Activated T-helper 17 cell treated with anti-CD3 and anti-CD28 coated beads, Interleukin-2, amount 50 U/mL, for 72 hours (primary cell): ENCODE measurements at regions not wholly inside any gene's neighbourhood (a gene's known extent, or its start where the extent isn't known, plus 50 kb on each side); places are given as distances from the start of the nearest gene placed in this dataset.

Experiments used
- ATAC-seq: fragments of 150-1000 bp; cut with Tn5 transposase; replicated peaks from 2 replicates; pipeline ENCODE4 v1.10.0; 2021; ENCODE audit warnings: mild to moderate bottlenecking, moderate library complexity
- H3K27ac Mint-ChIP-seq: one replicate; pipeline ENCODE4 v1.8.0; 2022; ENCODE audit warnings: mixed read lengths
- H3K27me3 Mint-ChIP-seq: one replicate; pipeline ENCODE4 v1.8.0; 2022; ENCODE audit warnings: mixed read lengths
- H3K36me3 Mint-ChIP-seq: one replicate; pipeline ENCODE4 v1.8.0; 2022; ENCODE audit warnings: low read depth, mild to moderate bottlenecking, mixed read lengths
- H3K4me1 Mint-ChIP-seq: one replicate; pipeline ENCODE4 v1.8.0; 2022; ENCODE audit warnings: mixed read lengths
- H3K4me3 Mint-ChIP-seq: one replicate; pipeline ENCODE4 v1.8.0; 2022; ENCODE audit warnings: mild to moderate bottlenecking, mixed read lengths
- H3K9me3 Mint-ChIP-seq: one replicate; pipeline ENCODE4 v1.8.0; 2022; ENCODE audit warnings: mixed read lengths

DNA sequence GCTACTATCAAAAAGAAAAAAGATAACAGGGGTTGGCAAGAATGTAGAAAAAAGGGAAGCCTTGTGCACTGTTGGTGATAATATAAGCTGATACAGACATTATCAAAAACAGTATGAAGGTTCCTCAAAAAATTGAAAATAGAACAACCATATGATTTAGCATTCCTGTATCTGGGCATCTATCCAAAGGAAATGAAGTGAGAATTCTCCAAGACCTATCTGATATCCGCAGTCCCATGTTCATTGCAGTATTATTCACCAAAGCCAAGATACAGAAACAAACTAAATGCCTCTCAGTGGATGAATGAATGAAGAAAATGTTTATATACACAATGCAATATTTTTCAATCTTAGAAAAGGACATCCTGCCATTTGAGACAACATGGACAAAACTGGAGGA is 1943.3 kb downstream of the MAT2B start:
- no peak overlapping the region for H3K27ac Mint-ChIP-seq
- no peak overlapping the region for H3K4me3 Mint-ChIP-seq
- no peaks in the 10 kb centered on the region for H3K27me3 Mint-ChIP-seq
- peaks cover 21% of the 10 kb centered on the region for H3K9me3 Mint-ChIP-seq
- ATAC-seq: no peak
- H3K36me3 Mint-ChIP-seq: no peaks in the 10 kb centered on the region
- no peaks in the 10 kb centered on the region for H3K4me1 Mint-ChIP-seq

DNA sequence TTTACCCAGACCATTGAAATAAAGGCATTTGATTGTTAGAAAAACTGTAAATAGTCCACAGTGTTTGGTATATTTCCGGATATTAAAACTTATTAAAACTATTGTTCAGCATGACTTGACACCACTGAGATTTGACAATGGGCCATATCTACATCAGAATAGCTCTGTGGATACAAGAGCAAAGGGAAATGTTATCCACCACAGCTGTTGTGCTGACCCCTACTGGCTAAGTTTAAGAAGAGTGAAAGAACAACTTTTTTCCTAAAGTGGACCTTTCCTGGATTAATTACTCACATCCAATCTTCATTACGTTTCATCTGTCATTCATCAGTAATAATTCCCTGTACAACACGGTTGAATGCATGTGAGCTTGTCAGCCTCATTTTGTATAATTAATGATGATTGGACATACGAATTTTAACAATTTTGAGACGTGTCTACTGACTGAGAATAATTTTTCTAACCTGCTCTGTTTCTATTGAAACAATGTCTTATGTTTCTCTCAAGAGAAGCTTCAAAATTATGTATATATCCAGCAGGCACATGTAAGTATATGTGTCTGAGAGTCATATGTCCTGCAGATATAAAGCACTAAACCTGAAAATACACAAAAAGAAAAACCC is 1952.6 kb downstream of the MAT2B start:
- Mint-ChIP-seq H3K27me3 (no peaks in the 10 kb centered on the region), H3K4me1 (no peaks in the 10 kb centered on the region), H3K9me3 (peaks cover 4% of the 10 kb centered on the region), H3K27ac (no peak overlapping the region), H3K4me3 (no peak overlapping the region), H3K36me3 (no peaks in the 10 kb centered on the region)
- ATAC-seq: no peak

DNA sequence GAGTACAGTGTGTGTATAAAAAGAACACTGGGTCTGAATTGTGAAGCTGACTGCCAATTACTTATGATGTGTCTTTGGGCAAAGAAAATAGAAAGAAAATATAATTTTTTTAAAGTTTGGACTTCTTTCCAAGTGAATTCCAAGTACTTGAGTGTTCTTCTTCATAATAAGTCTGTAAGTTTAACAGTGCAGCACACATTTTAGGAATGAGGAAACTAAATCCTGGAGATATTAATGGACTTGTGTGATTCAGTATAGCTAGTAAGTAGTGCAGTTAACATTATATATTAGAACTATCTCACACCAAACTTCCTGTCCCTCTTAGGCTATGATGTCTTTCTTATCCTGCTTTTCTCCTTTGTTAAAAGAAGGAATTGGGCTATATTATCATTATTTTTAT is 1953.8 kb downstream of the MAT2B start:
- ATAC-seq: no peak
- Mint-ChIP-seq H3K36me3 (no peaks in the 10 kb centered on the region), H3K27ac (no peak overlapping the region), H3K4me3 (no peak overlapping the region), H3K27me3 (no peaks in the 10 kb centered on the region), H3K4me1 (no peaks in the 10 kb centered on the region), H3K9me3 (peaks cover 8% of the 10 kb centered on the region)

DNA sequence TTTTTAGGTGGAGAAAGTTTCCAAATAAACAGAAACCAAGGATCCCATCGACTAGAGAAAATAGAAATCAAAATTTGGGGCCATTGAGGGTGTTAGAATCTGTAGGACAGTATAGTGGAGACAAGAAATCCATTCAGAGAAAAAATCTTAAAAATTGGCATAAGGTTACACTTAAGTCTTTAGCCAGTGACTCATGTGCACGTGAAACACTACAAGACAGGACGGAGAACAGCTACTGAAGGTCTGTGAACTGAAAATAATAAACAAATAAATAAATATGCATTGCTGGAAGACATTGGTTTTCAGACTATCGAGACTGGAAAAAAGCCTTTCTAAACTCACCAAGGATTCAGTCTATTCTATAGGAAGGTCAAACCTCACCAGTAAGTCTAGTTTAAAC is 1955.5 kb downstream of the MAT2B start:
- no peaks in the 10 kb centered on the region for H3K27me3 Mint-ChIP-seq
- H3K36me3 Mint-ChIP-seq: no peaks in the 10 kb centered on the region
- H3K27ac Mint-ChIP-seq: no peak overlapping the region
- no peaks in the 10 kb centered on the region for H3K4me1 Mint-ChIP-seq
- H3K9me3 Mint-ChIP-seq: peaks cover 17% of the 10 kb centered on the region
- no peak for ATAC-seq
- no peak overlapping the region for H3K4me3 Mint-ChIP-seq

DNA sequence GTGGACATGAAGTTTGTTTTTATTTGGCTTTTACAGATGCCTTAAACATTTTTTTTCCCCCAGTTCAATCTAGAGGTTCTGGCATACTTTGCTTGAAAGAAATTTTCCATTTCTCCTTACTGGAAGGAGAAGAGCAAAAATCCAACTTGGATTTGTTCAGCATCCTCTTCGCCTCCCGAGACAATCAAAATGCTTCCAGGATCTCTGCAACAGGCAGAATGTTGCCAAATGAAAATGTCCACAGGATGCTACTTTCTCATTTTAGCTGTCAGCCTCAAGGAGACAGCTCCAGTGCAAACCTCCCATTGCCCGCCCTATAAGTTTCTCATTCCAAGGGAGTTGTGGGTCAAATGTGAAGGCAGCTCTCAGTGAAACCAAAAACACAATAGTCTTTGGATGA is 1972.1 kb downstream of the MAT2B start:
- Mint-ChIP-seq H3K4me3 (no peak overlapping the region), H3K9me3 (peaks cover 11% of the 10 kb centered on the region), H3K4me1 (no peaks in the 10 kb centered on the region)

DNA sequence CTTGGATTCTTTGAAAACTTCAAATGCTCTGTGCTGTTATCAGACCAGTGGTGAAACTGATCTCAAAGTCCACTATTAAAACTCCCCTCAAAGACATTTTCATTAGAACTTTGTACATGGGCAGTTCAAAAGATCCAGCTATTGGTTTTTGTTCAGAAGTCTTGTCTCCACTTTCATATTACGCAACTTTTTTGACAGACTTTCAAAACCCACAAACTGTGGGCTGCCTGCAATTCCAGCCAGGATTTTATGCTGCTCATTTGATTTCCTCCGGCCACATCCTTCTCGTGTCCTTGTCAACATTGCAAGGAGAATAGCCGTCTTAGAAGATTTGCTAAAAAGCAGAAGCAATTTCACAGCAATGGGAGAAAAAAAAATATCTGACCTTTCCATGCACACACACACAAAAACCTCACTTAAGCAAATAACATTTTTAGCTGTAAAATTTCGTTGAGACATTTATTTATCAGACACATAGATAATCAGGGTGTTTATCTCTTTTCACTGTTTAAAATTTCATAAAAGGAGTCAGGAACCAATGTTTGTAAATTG is 1990.5 kb downstream of the MAT2B start:
- Mint-ChIP-seq H3K36me3 (no peaks in the 10 kb centered on the region), H3K9me3 (peaks cover 5% of the 10 kb centered on the region), H3K27ac (no peak overlapping the region), H3K4me3 (no peak overlapping the region), H3K4me1 (no peaks in the 10 kb centered on the region), H3K27me3 (no peaks in the 10 kb centered on the region)
- no peak for ATAC-seq

More for the DNA sequence above, 1972.1 kb downstream of the MAT2B start:
- H3K27ac Mint-ChIP-seq: no peak overlapping the region
- no peaks in the 10 kb centered on the region for H3K27me3 Mint-ChIP-seq
- H3K36me3 Mint-ChIP-seq: no peaks in the 10 kb centered on the region
- ATAC-seq: no peak

DNA sequence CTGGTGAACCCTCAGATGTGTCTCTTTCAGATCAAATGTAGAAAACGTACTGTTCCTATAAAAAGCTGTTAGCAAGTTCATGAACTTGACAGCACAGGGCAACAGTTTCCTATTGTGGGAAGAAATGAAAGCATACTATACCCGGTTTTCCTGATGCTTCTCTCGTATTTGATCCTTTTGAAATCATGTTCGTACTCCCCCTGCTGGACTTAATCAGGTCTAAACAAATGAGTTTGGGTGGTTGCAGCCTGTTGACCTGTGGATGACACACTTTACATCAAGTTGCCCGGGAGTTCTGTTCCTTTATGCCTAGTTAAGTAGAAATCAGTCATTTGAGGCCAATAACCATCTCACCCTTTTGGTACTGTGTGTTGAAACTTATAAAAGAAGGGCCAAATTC is 1992.3 kb downstream of the MAT2B start:
- Mint-ChIP-seq H3K27ac (no peak overlapping the region), H3K4me3 (no peak overlapping the region), H3K4me1 (no peaks in the 10 kb centered on the region), H3K9me3 (peaks cover 9% of the 10 kb centered on the region), H3K36me3 (no peaks in the 10 kb centered on the region), H3K27me3 (no peaks in the 10 kb centered on the region)
- no peak for ATAC-seq

DNA sequence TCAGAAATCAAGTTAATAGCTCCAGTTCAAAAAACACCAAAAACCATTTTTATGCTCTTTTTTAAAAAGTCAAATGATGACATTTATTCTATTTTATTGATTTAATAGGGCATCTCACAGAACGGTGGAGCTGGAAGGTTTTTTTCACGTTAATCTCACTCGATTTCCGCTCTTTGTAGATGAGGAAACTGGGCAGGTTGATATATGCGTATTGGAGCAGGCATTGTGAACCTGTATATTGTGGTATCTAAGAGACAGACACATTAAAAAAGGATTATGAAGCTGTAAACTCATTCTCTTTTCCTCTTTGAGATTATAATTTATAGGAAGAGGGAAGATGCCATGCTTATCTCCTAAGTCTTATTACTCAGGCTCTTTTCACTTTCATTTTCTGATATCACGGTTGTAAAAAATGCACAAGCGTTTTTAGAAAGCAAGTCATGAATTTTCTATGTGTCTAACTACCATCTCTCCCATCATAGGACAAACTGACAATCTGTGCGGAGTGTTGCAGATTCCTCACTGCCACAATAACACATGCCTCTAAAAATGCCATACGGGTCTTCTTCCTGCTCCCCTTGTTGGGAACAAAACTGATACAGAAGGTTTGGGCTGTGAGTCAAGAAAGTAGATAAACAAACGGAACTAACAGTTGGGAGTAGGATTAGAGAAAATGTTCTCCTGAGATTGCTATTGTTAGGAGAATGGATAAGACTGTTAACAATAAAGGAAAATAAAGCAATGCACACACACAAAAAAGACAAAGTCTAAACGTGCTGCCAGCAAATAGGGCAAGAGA is 1997.7 kb downstream of the MAT2B start:
- no peak for ATAC-seq
- Mint-ChIP-seq H3K36me3 (no peaks in the 10 kb centered on the region), H3K4me1 (no peaks in the 10 kb centered on the region), H3K27ac (no peak overlapping the region), H3K4me3 (no peak overlapping the region), H3K27me3 (no peaks in the 10 kb centered on the region), H3K9me3 (peaks cover 4% of the 10 kb centered on the region)

DNA sequence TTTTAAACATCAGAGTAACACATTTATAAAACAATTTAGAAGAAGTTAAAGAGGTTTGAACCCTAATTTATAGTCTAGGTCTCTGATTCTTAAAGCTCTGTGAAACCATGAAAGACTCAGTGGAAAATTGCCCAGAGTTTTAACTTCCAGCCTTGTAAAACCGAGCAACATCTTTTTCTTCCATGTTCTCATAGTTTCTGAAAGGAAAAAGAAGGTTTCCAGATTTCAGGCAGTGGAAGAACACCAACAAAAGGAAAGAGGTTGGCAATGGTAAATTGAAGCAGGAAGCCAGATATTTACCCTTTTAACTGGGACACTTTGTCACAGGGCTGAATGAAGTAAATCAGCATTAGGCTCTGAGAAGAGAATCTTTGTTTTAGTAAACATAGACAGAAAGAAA is 1999.3 kb downstream of the MAT2B start:
- no peak overlapping the region for H3K4me3 Mint-ChIP-seq
- H3K27me3 Mint-ChIP-seq: no peaks in the 10 kb centered on the region
- peaks cover 4% of the 10 kb centered on the region for H3K9me3 Mint-ChIP-seq
- no peak for ATAC-seq
- no peaks in the 10 kb centered on the region for H3K36me3 Mint-ChIP-seq
- no peaks in the 10 kb centered on the region for H3K4me1 Mint-ChIP-seq
- no peak overlapping the region for H3K27ac Mint-ChIP-seq

DNA sequence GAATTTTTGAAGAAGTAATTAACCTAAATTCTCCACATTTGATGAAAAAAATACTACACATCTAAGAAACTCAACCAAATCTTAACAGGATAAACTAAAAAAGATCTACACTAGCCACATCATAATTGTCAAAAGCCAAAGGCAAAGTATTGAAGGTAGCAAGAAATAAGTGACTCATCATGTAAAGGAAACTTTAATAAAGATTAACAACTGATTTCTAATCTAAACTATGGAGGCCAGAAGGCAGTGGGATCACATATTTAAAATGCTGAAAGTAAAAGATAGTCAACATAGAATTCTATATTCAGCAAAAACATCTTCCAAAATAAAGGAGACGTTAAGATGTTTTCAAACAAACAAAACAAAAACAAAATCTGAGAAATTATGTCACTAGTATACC is 2002.9 kb downstream of the MAT2B start:
- no peak overlapping the region for H3K27ac Mint-ChIP-seq
- no peaks in the 10 kb centered on the region for H3K9me3 Mint-ChIP-seq
- no peaks in the 10 kb centered on the region for H3K36me3 Mint-ChIP-seq
- no peaks in the 10 kb centered on the region for H3K4me1 Mint-ChIP-seq
- no peak for ATAC-seq
- H3K4me3 Mint-ChIP-seq: no peak overlapping the region
- no peaks in the 10 kb centered on the region for H3K27me3 Mint-ChIP-seq

DNA sequence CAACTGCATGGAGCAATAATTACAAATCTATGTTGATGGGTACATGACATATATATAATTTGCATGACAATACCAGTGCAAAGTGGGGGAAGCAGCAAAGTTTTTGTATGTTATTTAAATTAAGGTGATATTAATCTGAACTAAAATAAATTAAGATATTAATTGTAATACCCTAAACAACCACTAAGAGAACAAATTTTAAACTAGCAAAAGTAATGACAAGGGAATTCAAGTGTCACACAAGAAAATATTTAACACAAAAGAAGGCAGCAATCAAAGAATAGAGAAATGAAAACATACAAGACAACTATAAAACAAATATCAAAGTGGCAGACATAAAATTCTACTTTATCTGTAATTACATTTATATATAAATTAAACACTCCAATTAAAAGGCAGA is 2003.4 kb downstream of the MAT2B start:
- Mint-ChIP-seq H3K4me1 (no peaks in the 10 kb centered on the region), H3K27me3 (no peaks in the 10 kb centered on the region)
- ATAC-seq: no peak

DNA sequence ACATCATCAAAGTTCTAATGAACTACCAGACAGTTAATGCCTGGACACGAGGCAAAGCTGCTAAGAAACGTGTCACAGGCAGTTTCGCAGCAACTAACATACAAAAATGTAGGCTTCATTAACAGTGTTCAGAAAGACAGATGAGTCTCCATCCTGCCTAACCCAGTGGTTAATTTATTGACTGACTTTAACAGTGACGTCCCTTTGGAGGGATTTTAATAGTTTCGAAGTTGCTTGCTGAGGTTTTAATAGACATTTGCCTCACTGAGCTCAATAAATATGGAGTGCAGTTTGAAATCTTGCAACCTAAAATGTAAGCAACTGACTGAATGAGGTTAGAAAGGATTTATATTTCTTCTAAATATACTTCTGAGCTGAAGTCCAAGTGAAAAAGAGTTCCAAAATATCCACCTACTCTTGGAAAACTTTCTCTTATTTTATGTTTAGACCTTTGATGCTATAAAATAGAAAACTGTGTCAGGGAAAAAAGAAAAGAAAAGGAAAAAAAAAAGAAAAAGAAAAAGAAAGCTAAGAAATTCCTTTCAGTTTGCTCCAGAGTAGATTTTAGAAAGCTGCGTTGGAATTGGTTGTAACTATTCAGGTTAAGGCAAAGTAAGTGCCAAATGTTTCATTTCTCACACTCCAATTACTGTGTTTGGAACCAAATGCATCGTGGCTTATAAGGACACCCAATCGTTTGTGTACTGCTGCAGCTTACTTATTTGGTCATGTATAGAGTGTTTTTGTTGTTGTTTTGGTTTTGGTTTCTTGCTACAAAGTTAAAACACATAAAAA is 2016.6 kb downstream of the MAT2B start:
- Mint-ChIP-seq H3K9me3 (peaks cover 10% of the 10 kb centered on the region), H3K4me1 (no peaks in the 10 kb centered on the region), H3K4me3 (no peak overlapping the region), H3K27me3 (no peaks in the 10 kb centered on the region), H3K36me3 (no peaks in the 10 kb centered on the region), H3K27ac (no peak overlapping the region)
- ATAC-seq: no peak

More for the DNA sequence above, 2003.4 kb downstream of the MAT2B start:
- Mint-ChIP-seq H3K4me3 (no peak overlapping the region), H3K36me3 (no peaks in the 10 kb centered on the region), H3K9me3 (no peaks in the 10 kb centered on the region), H3K27ac (no peak overlapping the region)

DNA sequence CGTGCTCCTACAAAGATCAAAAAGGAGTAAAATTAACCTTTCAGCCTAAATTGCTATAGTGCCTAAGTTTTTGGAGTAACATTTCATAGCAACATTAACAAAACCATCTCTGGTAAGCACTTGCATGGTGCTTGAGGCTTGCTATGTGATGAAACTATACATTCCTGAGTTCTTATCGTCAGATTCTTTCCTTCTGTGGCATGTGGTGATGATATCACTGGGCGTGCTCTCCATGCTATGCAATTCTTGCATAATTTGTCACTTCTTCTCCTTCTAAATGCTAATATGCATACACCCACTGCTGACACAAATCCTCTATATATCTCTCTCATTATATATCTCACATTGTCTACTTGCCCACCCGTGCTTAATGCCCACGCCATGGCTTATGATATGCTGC is 2019.9 kb downstream of the MAT2B start:
- Mint-ChIP-seq H3K36me3 (no peaks in the 10 kb centered on the region), H3K9me3 (peaks cover 20% of the 10 kb centered on the region), H3K4me3 (no peak overlapping the region), H3K4me1 (no peaks in the 10 kb centered on the region), H3K27me3 (no peaks in the 10 kb centered on the region), H3K27ac (no peak overlapping the region)
- no peak for ATAC-seq

DNA sequence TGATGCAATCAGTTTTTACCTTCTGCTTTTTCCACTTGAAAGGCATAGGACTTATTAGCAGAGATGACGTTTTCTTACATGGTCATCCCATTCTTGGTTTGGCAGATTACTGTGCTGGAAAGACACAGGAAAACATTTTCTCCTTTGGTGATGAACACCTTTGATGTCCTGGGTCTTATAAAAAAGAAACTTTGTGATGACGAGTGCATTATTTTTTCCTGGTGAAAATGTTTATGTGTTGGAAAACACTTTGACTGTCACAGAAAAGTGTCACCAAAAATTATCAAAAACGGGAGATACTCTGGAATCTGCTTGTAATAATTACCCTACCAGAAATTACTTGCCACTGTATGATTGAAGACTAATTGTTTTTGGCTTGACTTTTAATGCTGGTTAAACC is 2020.9 kb downstream of the MAT2B start:
- no peak for ATAC-seq
- no peaks in the 10 kb centered on the region for H3K4me1 Mint-ChIP-seq
- H3K9me3 Mint-ChIP-seq: peaks cover 20% of the 10 kb centered on the region
- H3K4me3 Mint-ChIP-seq: no peak overlapping the region
- H3K36me3 Mint-ChIP-seq: no peaks in the 10 kb centered on the region
- no peak overlapping the region for H3K27ac Mint-ChIP-seq
- H3K27me3 Mint-ChIP-seq: no peaks in the 10 kb centered on the region

DNA sequence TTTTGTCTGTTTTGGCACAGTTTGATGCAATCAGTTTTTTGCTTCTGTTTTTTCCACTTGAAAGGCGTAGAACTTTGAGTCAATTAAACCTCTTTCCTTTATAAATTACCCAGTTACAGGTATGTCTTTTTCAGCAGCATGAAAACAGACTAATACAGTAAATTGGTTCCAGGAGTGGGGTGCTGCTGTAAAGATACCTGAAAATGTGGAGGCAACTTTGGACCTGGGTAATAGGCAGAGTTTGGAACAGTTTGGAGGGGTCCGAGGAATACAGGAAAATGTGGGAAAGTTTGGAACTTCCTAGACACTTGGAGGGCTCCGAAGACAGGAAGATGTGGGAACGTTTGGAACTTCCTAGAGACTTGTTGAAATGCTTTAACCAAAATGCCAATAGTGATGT is 2022.2 kb downstream of the MAT2B start:
- Mint-ChIP-seq H3K4me1 (no peaks in the 10 kb centered on the region), H3K4me3 (no peak overlapping the region), H3K27ac (no peak overlapping the region)

More for the DNA sequence above, 2022.2 kb downstream of the MAT2B start:
- no peak for ATAC-seq
- no peaks in the 10 kb centered on the region for H3K36me3 Mint-ChIP-seq
- H3K9me3 Mint-ChIP-seq: peaks cover 29% of the 10 kb centered on the region
- no peaks in the 10 kb centered on the region for H3K27me3 Mint-ChIP-seq
